NCI-H82 treated with DMSO at 0.1 percent for 48 hours (cell line): ENCODE measurements at regions not wholly inside any gene's neighbourhood (a gene's known extent, or its start where the extent isn't known, plus 50 kb on each side); places are given as distances from the start of the nearest gene placed in this dataset.

ENCODE experiments used
- DNase-seq: peaks from one replicate; lab custom pipeline; 2025; ENCODE audit not compliant: unreplicated experiment; lab: John Stamatoyannopoulos, UW

DNA sequence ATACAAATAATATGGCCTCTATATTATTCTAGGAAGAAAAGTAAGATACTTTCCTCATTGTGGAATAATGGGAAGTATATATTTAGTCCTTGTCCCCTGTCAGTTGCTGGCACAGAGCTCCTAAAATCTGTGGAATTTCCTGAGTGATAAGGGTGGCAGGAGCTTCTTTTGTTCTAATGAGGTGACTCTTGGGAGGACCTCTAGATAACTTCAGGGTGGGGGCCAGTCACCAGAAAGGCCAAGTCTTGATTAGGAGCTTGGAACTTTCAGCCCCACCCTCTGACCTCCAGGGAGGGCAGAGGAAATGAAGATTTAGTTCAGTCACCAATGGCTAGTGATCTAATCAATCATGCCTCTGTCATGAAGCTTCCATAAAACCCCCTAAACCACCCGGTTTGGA lies 179.9 kb upstream of the PRICKLE1 start:
- no peak for DNase-seq

DNA sequence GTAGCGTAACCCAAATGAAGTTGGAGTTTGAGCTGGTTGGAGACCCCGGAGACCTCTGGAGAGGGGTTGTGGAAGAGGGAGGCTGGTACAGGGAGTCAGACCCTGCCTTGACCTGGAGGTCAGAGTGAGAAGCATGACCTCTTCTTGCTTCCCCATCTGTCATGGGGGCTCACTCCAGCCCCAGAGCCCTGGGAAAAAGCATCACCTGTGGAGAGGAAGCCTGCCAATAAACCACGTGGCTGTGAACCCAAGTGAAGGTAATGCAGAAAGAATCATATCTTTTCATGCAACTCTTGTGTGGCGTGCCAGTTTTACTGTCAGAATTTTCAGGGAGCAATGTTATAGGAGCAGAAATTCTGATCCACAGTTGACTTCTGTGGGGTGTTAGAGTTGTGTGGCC lies 178.5 kb upstream of the PRICKLE1 start:
- no peak for DNase-seq

GRCh38 chr12:42767326-42767954 lies 177.9 kb upstream of the PRICKLE1 start:
- no peak for DNase-seq

DNA sequence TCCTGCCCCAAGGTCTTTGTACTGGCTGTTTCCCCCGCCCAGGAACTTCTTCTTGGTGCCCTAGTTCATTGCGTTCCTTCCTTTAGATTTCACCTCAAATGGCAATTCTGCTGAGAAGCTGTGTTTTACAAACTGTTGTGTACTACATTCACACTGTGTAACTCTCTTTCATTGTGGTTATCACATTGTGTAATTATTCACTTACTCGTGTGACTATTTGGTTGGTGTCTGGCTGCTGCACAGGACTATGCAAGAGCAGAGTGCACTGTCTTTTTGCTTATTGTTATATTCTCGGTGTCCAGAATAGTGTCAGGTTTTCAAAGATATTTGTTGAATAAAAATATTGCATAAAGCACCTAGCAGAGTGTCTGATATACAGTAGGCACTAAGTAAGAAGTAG lies 177.2 kb upstream of the PRICKLE1 start:
- DNase-seq = no peak

GRCh38 chr12:42766026-42766425 lies 176.5 kb upstream of the PRICKLE1 start:
- no peak for DNase-seq

DNA sequence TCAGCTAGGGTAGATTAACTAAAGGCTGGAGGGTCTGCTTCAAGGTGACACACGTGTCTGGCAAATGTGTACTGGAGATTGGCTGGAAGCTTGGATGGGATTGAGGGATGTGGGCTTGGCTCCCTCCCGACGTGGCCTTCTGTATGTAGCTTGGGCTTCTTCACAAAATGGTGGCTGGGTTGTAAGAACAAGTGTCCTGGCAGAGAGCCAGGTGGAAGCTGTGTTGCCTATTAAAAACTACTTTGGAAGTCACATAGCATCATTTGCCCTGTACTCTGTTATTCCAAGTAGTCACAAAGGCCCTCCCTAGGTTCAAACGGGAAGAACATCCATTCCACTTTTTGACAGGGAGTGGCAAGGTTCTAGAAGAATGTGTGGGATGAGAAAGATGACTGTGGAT lies 174.1 kb upstream of the PRICKLE1 start:
- no peak for DNase-seq

DNA sequence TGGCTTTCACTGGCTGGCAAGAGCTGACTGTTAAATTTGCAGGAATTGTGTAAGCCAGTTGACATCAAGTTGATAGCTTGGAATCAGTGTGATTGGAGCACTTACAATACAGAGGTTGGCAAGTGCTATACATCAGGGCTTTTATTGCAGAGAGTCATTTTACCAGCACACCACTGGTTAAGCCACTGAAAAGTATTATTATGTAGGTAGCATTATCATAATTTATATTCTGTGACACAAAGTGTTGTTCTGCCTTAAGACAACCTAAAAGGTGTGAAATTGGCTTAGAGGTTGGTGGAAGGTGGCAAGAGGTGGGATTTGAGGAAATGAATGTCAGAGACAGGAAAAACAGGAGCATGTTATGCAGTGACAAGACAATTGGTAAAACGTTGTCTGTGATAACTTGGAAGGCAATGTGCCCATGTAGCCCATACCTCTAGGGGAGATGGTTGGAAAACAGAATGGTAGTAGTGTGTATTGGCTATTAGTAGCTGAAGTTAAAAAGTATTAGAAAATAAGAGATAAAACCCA lies 172.9 kb upstream of the PRICKLE1 start:
- DNase-seq = no peak

GRCh38 chr12:42761601-42762350 lies 172.2 kb upstream of the PRICKLE1 start:
- DNase-seq = no peak

GRCh38 chr12:42761086-42761485 lies 171.5 kb upstream of the PRICKLE1 start:
- no peak for DNase-seq

DNA sequence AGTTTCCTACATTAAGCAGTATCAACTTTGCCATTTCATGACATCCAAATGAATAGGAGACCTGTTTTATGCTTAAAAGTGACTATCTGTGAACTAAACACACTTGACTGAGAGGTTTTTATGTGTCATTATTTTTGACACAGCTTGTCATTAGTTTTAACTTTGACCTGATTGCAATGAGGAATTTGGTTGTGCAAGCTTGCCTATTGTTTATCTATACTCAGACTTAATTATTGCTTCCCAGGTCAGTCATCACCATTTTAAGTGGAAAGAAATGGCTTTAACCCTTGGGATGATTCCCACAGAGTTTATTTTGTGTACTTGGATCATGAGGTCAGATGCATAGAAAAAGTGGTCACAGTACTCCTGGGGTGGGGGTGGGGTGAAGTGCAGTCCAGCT lies 171.0 kb upstream of the PRICKLE1 start:
- DNase-seq = no peak

DNA sequence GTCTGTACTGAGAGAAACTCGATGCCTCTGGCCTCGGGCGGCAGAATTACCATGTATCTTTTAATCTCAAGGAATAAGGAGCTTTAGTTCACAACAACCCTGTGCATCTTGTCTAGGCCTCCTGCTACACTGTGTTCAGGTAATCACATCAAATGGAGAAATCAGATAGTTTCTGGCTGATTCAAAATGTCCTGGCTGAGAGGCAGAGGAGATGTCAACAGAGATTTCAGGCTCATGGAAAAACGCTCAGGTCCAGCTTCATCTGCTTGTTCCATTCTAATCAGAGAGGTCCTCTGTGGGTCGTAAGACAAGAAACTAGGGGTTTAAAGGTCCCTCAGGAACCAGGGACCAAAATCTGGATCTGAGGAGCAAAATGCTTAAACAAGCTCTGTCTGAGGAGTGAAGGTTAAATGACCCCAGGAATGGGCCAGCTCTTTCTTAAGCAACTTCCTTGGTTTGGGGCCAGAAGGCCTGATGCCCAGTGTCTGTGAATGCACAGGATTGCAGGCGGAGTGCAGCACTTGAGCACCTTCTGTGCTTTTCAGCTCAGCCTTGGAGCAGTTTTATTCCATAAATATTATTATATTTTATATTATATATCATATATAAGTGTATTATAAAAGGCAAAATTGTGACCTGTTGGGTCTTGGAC lies 170.2 kb upstream of the PRICKLE1 start:
- no peak for DNase-seq

- DNase-seq = no peak
Measured at GRCh38 chr12:42758806-42759205, 169.3 kb upstream of the PRICKLE1 start.

DNA sequence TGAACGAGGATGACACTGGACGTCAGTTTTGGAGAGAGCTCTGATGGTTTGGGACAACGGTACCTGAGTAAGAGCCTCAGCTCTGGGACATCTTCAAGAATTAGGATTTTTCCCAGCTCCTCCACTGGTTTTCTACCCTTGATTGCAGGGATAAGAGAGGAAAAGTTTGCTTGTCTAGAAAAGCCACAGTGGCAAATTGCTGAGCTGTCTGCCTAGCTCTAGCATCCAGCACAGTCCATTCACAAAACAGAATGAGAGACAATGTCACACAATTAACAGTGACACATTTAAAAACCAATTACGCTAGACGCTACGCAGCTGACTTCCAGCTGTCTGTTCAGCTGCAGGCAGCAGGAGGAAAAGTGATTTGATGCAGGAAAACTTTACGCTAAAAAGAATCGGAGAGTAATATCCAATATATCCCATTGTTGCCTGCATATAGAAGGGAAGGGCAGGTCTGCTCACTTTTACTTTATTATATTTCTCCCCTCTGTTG lies 168.1 kb upstream of the PRICKLE1 start:
- no peak for DNase-seq

- DNase-seq = no peak
Measured at GRCh38 chr12:42756841-42757623, 167.5 kb upstream of the PRICKLE1 start.

DNA sequence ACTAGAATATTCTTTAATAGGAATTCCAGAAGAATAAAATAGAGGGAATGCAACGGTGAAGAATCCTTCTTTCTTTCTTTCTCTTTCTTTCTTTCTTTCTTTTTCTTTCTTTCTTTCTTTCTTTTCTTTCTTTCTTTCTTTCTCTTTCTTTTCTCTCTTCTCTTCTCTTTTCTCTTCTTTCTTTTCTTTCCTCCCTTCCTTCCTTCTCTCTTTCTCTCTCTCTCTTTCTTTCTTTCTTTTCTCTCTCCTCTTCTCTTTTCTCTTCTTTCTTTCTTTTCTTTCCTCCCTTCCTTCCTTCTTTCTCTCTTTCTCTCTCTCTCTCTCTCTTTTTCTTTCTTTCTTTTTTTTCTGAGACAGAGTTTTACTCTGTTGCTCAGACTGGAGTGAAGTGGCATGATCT lies 160.8 kb upstream of the PRICKLE1 start:
- DNase-seq = no peak

DNA sequence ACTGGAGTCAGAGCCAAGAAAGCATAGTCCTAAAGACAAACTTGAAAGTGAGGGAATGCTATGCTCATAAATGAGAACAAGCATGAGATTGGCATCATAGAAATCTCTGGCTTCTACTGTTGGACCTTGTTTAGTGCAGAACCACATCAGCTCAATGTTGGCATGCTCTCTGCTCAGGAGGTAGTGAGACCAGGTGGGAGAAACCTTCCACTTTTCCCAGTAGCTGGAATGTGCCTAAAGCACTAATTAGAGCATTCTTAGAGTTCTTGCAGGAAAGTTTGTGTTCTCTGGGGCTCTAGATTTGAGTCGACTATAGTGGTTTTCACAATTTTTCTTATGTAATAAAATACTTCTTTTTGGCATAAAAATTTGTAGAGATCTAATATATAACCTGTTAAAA lies 159.7 kb upstream of the PRICKLE1 start:
- no peak for DNase-seq

DNA sequence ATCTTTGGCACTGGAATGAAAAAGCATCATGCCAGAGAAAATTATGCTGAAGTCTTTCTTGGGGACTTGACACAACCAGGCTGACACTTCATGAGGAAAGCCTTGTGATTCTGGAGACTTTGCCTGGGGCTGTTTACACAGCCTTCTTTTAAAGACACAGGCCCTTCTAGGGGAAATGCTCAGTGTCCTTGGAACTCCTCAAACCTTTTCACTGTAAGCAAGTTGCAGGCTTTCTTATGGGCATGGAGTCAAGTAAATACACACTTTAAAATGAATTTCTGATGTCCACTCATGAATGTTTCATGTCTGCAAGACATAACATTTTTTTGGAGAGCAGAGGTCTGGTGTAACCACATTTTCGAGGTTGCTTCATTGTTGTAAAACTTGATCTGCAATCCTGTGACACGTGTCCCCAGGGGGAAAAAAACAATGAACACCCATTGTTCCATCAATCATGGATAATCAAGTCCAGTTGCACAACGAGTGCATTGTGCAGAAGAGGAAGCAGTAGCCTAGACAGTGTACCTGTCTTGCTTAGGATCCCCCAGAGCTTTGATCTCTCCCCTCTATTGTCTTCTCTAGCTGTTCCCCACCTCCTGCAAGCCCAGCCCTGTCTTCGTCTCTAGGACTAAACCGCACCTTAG lies 155.1 kb upstream of the PRICKLE1 start:
- no peak for DNase-seq

GRCh38 chr12:42742716-42743115 lies 153.2 kb upstream of the PRICKLE1 start:
- DNase-seq = no peak

GRCh38 chr12:42741771-42742510 lies 152.4 kb upstream of the PRICKLE1 start:
- no peak for DNase-seq

DNA sequence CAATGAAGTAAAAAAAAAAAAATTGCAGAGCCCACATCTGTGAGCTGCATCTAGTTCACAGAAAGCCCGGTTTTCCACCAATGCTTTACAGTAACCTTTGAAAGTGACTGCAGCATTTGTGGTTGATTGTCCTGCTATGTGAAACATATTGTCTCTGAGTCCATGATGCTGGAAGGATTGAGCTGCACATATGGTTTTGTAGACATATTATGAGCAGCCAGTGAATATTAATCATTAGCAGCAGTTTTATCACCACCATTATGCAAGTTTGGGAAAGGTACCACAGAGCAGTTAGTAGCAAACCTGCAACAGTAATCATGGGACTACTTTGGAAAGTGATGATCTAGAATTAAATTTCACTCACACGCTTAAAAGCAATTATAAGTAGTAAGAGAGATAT lies 151.5 kb upstream of the PRICKLE1 start:
- no peak for DNase-seq
